CD4-positive, alpha-beta T cell treated with Interleukin-1 beta for 1 hour (primary cell): ENCODE measurements at regions not wholly inside any gene's neighbourhood (a gene's known extent, or its start where the extent isn't known, plus 50 kb on each side); places are given as distances from the start of the nearest gene placed in this dataset.
A peak's percentile ranks its signal among the peaks of the same experiment; 100 is the strongest.
"Not testable (repeated sequence)": the region's sequence is repeated elsewhere in the genome, so short reads cannot be mapped to it uniquely, and the experiment has no call there.

Experiments used
- DNase-seq, 2 donors: peaks; one replicate each; pipeline ENCODE4 v3.0.0-alpha.2; 2020 to 2022

- no peak for DNase-seq
Measured at GRCh38 chr13:26883613-26884257, 123.1 kb upstream of the GPR12 start.

GRCh38 chr13:26882731-26883130 lies 122.1 kb upstream of the GPR12 start:
- no peak for DNase-seq

GRCh38 chr13:26881154-26881553 lies 120.6 kb upstream of the GPR12 start:
- no peak for DNase-seq

- no peak for DNase-seq
Measured at GRCh38 chr13:26880735-26881134, 120.1 kb upstream of the GPR12 start.

GRCh38 chr13:26878438-26878837 lies 117.9 kb upstream of the GPR12 start:
- DNase-seq: no peak

- no peak for DNase-seq
Measured at GRCh38 chr13:26873386-26873698, 112.8 kb upstream of the GPR12 start.

- DNase-seq: peak; percentile 27 to 44
Measured at GRCh38 chr13:26872525-26873385, 112.2 kb upstream of the GPR12 start.

- DNase-seq: no peak
Measured at GRCh38 chr13:26867451-26868091, 107.0 kb upstream of the GPR12 start.

GRCh38 chr13:26864576-26864975 lies 104.0 kb upstream of the GPR12 start:
- DNase-seq: no peak

- DNase-seq: no peak
Measured at GRCh38 chr13:26861941-26862340, 101.4 kb upstream of the GPR12 start.

GRCh38 chr13:26855921-26856320 lies 95.3 kb upstream of the GPR12 start:
- DNase-seq: no peak

GRCh38 chr13:26855071-26855470 lies 94.5 kb upstream of the GPR12 start:
- DNase-seq: no peak

- DNase-seq: no peak
Measured at GRCh38 chr13:26853323-26853722, 92.7 kb upstream of the GPR12 start.

GRCh38 chr13:26847281-26847680 lies 86.7 kb upstream of the GPR12 start:
- DNase-seq: no peak

GRCh38 chr13:26845063-26845462 lies 84.5 kb upstream of the GPR12 start:
- not testable (repeated sequence) for DNase-seq

- DNase-seq: no peak
Measured at GRCh38 chr13:26839682-26840081, 79.1 kb upstream of the GPR12 start.

- DNase-seq: no peak
Measured at GRCh38 chr13:26838821-26839220, 78.2 kb upstream of the GPR12 start.

- DNase-seq: no peak
Measured at GRCh38 chr13:26837997-26838396, 77.4 kb upstream of the GPR12 start.

- no peak for DNase-seq
Measured at GRCh38 chr13:26837102-26837501, 76.5 kb upstream of the GPR12 start.

GRCh38 chr13:26836626-26837025 lies 76.0 kb upstream of the GPR12 start:
- no peak for DNase-seq

- no peak for DNase-seq
Measured at GRCh38 chr13:26834646-26835045, 74.1 kb upstream of the GPR12 start.

- no peak for DNase-seq
Measured at GRCh38 chr13:26831336-26831908, 70.8 kb upstream of the GPR12 start.

GRCh38 chr13:26829716-26830115 lies 69.1 kb upstream of the GPR12 start:
- no peak for DNase-seq

GRCh38 chr13:26824581-26824980 lies 64.0 kb upstream of the GPR12 start:
- DNase-seq: no peak
